ENCODE measurements at regions not wholly inside any gene's neighbourhood (a gene's known extent, or its start where the extent isn't known, plus 50 kb on each side); places are given as distances from the start of the nearest gene placed in this dataset.

- TF ChIP-seq, protein P1, sequence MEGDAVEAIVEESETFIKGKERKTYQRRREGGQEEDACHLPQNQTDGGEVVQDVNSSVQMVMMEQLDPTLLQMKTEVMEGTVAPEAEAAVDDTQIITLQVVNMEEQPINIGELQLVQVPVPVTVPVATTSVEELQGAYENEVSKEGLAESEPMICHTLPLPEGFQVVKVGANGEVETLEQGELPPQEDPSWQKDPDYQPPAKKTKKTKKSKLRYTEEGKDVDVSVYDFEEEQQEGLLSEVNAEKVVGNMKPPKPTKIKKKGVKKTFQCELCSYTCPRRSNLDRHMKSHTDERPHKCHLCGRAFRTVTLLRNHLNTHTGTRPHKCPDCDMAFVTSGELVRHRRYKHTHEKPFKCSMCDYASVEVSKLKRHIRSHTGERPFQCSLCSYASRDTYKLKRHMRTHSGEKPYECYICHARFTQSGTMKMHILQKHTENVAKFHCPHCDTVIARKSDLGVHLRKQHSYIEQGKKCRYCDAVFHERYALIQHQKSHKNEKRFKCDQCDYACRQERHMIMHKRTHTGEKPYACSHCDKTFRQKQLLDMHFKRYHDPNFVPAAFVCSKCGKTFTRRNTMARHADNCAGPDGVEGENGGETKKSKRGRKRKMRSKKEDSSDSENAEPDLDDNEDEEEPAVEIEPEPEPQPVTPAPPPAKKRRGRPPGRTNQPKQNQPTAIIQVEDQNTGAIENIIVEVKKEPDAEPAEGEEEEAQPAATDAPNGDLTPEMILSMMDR (conservative IDR thresholded peaks at IDR 0.05; ENCODE audit: low read length): no peak
- no peak overlapping the region for H3K4me3 ChIP-seq (ENCODE audit: low read length)
- no peak for DNase-seq (ENCODE audit: low read depth)
These were observed 72.0 kb upstream of the IL12B start for GRCh38 chr5:159402311-159402710.

GRCh38 chr5:159402856-159403255 is 72.6 kb upstream of the IL12B start:
- H3K4me3 ChIP-seq (ENCODE audit: low read length): no peak overlapping the region
- TF ChIP-seq, protein P1 (conservative IDR thresholded peaks at IDR 0.05; ENCODE audit: low read length): no peak
- DNase-seq (ENCODE audit: low read depth): no peak

DNA sequence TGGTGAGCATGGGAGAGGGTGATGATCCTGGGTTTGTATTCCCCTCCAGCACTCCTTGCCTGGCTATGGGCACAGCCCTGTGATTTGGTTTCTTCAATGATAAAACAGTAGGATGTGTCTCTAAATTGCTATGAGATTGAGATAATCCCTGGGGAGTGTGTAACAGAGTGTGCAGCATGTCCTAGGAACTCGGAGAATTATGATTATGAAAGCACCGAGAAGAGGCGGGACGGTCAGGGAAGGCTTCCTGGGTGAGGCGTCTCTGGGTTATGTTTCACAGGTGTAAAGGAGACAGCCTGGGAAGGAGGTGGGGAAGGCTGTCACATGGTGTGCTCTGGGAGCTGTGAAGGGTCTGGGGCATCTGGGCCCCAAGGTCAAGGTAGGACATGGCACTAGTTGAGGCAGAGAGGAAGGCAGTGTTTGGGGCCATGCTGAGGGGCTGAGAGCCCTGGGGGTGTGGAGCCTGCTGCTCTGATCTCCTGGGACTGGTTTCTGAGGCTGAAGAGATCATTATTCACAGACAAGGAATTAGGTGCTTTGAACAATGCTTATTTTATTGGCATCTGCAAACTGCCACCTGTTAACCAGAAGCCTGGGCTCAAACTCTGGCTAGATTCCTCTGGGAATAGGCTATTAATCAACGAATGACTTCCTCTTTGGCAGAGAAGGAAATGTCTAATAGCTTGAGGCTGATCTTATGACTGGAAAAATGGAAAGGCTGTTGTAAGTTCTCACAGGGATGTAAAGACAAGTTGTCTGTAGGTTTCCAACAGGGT is 73.8 kb upstream of the IL12B start:
- peak; percentile 56 for DNase-seq (ENCODE audit: low read depth)
- TF ChIP-seq, protein P1 (conservative IDR thresholded peaks at IDR 0.05; ENCODE audit: low read length): no peak
- no peak overlapping the region for H3K4me3 ChIP-seq (ENCODE audit: low read length)

DNA sequence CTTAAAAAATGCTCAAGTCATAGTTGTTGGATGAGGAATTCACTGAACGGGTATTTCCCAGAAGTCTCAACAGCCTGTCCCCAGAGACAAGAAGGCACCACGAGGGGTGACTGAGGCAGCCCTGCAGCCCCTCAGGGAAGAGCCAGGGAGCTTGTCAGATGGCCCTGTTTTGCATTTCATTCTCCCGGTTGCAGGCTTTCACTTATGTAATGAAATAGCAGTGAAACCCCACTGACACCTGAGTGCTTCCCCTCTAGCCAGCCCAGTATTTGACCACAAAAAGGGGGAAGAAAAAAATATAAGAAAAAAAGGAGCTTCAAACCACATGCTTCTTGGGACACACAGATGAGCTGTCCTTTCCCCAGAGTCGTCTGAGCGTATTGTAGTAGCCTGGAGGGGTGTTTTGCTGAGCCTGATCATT is 75.3 kb upstream of the IL12B start:
- no peak overlapping the region for H3K4me3 ChIP-seq (ENCODE audit: low read length)
- DNase-seq (ENCODE audit: low read depth): no peak
- TF ChIP-seq, protein P1 (conservative IDR thresholded peaks at IDR 0.05; ENCODE audit: low read length): no peak

GRCh38 chr5:159406571-159406970 is 76.3 kb upstream of the IL12B start:
- DNase-seq (ENCODE audit: low read depth): no peak
- TF ChIP-seq, protein P1 (conservative IDR thresholded peaks at IDR 0.05; ENCODE audit: low read length): no peak
- H3K4me3 ChIP-seq (ENCODE audit: low read length): no peak overlapping the region

GRCh38 chr5:159409801-159410200 is 79.5 kb upstream of the IL12B start:
- TF ChIP-seq, protein P1 (conservative IDR thresholded peaks at IDR 0.05; ENCODE audit: low read length): no peak
- H3K4me3 ChIP-seq (ENCODE audit: low read length): no peak overlapping the region
- no peak for DNase-seq (ENCODE audit: low read depth)

GRCh38 chr5:159410480-159410879 is 80.2 kb upstream of the IL12B start:
- H3K4me3 ChIP-seq (ENCODE audit: low read length): no peak overlapping the region
- DNase-seq (ENCODE audit: low read depth): peak; percentile 48

More at GRCh38 chr5:159410480-159410879, 80.2 kb upstream of the IL12B start:
- TF ChIP-seq, protein P1 (conservative IDR thresholded peaks at IDR 0.05; ENCODE audit: low read length): no peak

Data from AG10803 (cell line).